Fibroblast of mammary gland (primary cell): ENCODE measurements at regions not wholly inside any gene's neighbourhood (a gene's known extent, or its start where the extent isn't known, plus 50 kb on each side); places are given as distances from the start of the nearest gene placed in this dataset.

Experiments used
- DNase-seq: peaks from one replicate; pipeline ENCODE4 v3.0.0-alpha.2; 2010; ENCODE audit warnings: low read depth
- H3K4me3 ChIP-seq: 2 replicates; pipeline ENCODE4 v1.5.1; 2011; ENCODE audit warnings: low read depth, mild to moderate bottlenecking, low read length, moderate library complexity; ENCODE audit not compliant: control insufficient read depth
- TF ChIP-seq, protein P1 (sequence below): conservative IDR thresholded peaks from 2 replicates; pipeline ENCODE4 v1.5.1; 2011; ENCODE audit warnings: low read depth, low read length, inconsistent platforms; ENCODE audit not compliant: control insufficient read depth, insufficient read depth

GRCh38 chr2:2665834-2666133, 334.7 kb upstream of the MYT1L start:
- TF ChIP-seq, protein P1, sequence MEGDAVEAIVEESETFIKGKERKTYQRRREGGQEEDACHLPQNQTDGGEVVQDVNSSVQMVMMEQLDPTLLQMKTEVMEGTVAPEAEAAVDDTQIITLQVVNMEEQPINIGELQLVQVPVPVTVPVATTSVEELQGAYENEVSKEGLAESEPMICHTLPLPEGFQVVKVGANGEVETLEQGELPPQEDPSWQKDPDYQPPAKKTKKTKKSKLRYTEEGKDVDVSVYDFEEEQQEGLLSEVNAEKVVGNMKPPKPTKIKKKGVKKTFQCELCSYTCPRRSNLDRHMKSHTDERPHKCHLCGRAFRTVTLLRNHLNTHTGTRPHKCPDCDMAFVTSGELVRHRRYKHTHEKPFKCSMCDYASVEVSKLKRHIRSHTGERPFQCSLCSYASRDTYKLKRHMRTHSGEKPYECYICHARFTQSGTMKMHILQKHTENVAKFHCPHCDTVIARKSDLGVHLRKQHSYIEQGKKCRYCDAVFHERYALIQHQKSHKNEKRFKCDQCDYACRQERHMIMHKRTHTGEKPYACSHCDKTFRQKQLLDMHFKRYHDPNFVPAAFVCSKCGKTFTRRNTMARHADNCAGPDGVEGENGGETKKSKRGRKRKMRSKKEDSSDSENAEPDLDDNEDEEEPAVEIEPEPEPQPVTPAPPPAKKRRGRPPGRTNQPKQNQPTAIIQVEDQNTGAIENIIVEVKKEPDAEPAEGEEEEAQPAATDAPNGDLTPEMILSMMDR: no peak
- H3K4me3 ChIP-seq: no peak overlapping the region
- DNase-seq: no peak

DNA sequence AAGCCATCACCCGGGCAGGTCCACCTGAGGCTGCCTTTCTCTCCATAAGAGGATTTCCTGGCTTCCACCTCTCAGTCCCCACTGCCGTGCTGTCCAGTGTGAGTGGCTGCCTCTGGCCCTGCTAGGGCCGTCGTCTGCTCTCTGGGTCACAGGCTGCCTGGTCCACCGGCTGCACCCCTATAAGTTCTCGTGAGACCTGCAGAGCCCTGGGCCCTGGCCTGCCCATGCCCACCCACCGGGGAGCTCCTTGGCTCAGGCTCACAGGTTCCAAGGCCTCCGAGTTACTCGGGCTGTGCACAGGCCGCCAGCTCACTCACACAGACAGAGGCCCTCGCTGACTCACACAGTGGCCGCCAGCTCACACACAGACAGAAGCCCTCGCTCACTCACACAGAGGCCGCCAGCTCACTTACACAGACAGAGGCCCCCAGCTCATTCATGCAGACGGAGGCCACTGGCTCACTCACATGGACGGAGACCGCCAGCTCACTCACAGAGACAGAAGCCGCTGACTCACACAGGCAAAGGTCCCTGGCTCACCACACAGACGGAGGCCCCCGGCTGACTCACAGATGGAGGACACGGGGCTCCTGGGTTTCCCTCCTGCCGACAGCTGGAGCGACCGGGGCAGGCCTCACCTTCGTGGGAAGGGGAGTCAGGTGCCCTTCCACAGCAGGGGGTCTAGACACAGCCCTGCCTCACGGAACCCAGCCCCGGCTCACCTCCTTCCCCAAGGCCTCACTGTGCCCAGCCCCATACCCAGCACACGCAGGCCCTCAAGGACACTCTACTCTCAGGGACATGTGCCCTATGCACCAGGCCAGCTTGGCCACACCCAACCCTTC, 334.1 kb upstream of the MYT1L start:
- TF ChIP-seq, protein P1: no peak
- no peak overlapping the region for H3K4me3 ChIP-seq
- DNase-seq: peak; percentile 50

- H3K4me3 ChIP-seq: no peak overlapping the region
- TF ChIP-seq, protein P1: no peak
- peak; percentile 8 for DNase-seq
These were observed 332.4 kb upstream of the MYT1L start for GRCh38 chr2:2663401-2664036.

- TF ChIP-seq, protein P1: no peak
- no peak for DNase-seq
- no peak overlapping the region for H3K4me3 ChIP-seq
These were observed 331.8 kb upstream of the MYT1L start for GRCh38 chr2:2662847-2663356.

DNA sequence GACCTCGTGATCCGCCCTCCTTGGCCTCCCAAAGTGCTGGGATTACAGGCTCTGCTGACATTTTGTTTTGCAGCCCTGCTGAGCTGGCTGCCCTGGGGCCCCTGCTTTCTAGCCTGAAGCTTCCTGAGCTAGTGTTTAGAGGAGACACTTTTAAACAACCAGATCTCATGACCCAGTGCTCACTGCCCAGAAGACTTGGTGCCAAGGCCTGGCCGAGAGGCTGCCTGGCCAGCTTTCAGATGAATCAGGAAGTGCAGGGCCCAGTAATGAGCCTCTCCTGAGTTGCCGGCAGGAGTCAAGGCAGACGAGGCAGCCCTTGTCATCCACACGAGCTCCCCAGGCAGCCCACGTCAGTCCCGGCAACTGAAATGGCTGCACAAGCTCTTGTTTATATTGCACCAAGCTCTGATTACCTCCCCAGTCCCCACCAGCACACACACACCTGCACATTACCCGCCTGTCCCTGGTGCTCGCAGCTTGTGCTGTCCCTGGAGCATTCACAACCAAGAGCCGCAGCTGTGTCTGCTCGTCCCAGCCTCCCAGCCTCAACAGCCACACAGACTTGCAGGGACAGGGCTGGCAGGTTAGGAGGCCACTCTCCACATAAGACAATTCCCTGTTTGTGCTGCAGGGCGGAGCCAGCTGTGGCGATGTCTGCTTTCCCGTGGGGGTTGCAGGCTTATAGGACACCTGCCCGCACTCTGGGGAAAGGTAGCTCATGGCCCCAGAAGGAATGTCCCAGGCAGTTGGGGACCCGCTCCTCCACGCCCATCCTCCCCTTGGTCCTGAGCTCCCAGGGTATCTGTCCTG, 331.2 kb upstream of the MYT1L start:
- H3K4me3 ChIP-seq: no peak overlapping the region
- DNase-seq: no peak

GRCh38 chr2:2660789-2661355, 329.8 kb upstream of the MYT1L start:
- no peak for DNase-seq
- no peak overlapping the region for H3K4me3 ChIP-seq
- TF ChIP-seq, protein P1: no peak

More for the DNA sequence above, 331.2 kb upstream of the MYT1L start:
- TF ChIP-seq, protein P1: no peak
